ENCODE measurements at regions not wholly inside any gene's neighbourhood (a gene's known extent, or its start where the extent isn't known, plus 50 kb on each side); places are given as distances from the start of the nearest gene placed in this dataset.

DNA sequence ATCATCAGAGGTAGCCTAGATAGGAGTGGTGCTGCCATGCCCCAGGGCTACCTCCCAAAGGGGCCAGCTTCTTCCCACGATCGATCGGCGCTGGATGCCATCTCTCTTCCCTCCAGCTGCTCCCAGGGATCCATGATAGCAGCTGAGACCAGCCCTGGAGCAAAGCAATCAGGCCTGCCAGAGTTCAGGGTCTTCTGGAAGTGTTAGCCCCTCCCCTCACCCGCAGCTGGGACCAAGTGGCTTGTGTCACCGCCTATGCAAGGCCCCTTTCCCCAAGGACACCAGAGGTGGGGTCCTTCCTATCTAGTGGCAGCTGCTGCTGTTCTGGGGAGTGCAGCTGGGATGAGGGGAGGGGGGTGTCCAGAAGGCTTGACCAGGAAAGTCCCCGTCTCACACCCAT lies 87.0 kb downstream of the IRF2BPL start:
- Histone ChIP-seq H3K9me3 (ENCODE audit: control insufficient read depth, low read length) (no peaks in the 10 kb centered on the region), H3K27me3 (ENCODE audit: control insufficient read depth, insufficient read depth, low read length) (no peaks in the 10 kb centered on the region), H3K4me2 (ENCODE audit: low read length) (no peak overlapping the region), H3K9ac (no peak overlapping the region), H2AFZ (no peak overlapping the region), H3K36me3 (ENCODE audit: control insufficient read depth, insufficient read depth, low read length) (no peaks in the 10 kb centered on the region), H3K4me3 (ENCODE audit: low read depth, low read length) (no peak overlapping the region), H3K79me2 (no peaks in the 10 kb centered on the region), H3K4me1 (peaks cover 6% of the 10 kb centered on the region), H3K27ac (no peak overlapping the region)
- TF ChIP-seq CTCF (IDR thresholded peaks at IDR 0.05), result no peak

DNA sequence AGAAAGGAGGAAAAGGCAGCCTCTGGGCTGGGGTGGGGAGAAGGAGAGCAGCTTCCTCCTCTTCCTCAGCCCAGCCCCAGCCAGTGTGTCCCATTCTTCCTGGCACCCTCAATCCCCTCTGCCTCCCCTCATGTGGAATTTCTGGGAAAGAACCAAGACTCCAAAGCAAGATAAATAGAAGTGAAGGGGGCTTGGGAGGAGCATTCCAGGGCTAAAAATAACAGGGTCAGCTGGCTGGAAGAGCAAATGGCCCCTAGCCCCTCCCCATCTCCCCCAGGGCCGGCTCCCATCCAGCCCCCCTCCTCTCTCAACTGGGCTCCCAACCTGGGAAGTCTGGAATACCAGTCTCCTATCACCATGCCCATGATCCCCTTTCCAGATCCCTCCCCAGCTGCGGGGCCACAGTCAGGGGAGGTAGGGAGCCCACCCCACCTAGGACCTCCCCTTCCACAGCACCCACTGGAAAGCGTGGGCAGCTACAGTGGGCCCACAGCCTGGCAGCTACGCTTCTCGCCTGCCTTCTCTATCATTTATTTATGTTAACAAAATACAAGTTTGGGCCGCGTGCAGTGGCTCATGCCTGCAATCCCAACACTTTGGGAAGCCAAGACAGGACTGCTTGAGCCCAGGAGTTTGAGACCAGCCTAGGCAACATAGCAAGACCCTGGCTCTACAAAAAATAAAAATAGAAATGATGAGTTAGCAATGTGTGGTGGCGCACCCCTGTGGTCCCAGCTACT lies 88.3 kb downstream of the IRF2BPL start:
- no peaks in the 10 kb centered on the region for H3K36me3 ChIP-seq (ENCODE audit: control insufficient read depth, insufficient read depth, low read length)
- H3K9me3 ChIP-seq (ENCODE audit: control insufficient read depth, low read length), result no peaks in the 10 kb centered on the region

GRCh38 chr14:76939015-76939742 lies 89.3 kb downstream of the IRF2BPL start:
- H3K9ac ChIP-seq, result no peak overlapping the region
- no peaks in the 10 kb centered on the region for H3K36me3 ChIP-seq (ENCODE audit: control insufficient read depth, insufficient read depth, low read length)
- no peak overlapping the region for H2AFZ ChIP-seq
- no peaks in the 10 kb centered on the region for H3K79me2 ChIP-seq
- no peak overlapping the region for H3K27ac ChIP-seq
- H3K4me2 ChIP-seq (ENCODE audit: low read length), result no peak overlapping the region
- no peaks in the 10 kb centered on the region for H3K27me3 ChIP-seq (ENCODE audit: control insufficient read depth, insufficient read depth, low read length)
- peaks cover 4% of the 10 kb centered on the region for H3K4me1 ChIP-seq
- no peak for TF ChIP-seq CTCF (IDR thresholded peaks at IDR 0.05)
- no peak overlapping the region for H3K4me3 ChIP-seq (ENCODE audit: low read depth, low read length)
- H3K9me3 ChIP-seq (ENCODE audit: control insufficient read depth, low read length), result no peaks in the 10 kb centered on the region

More for the DNA sequence above, 88.3 kb downstream of the IRF2BPL start:
- Histone ChIP-seq H3K27me3 (ENCODE audit: control insufficient read depth, insufficient read depth, low read length) (no peaks in the 10 kb centered on the region), H3K9ac (no peak overlapping the region), H3K79me2 (no peaks in the 10 kb centered on the region), H2AFZ (no peak overlapping the region), H3K27ac (no peak overlapping the region), H3K4me2 (ENCODE audit: low read length) (no peak overlapping the region), H3K4me1 (peaks cover 4% of the 10 kb centered on the region), H3K4me3 (ENCODE audit: low read depth, low read length) (no peak overlapping the region)
- no peak for TF ChIP-seq CTCF (IDR thresholded peaks at IDR 0.05)

GRCh38 chr14:76938092-76938500 lies 90.4 kb downstream of the IRF2BPL start:
- TF ChIP-seq CTCF (IDR thresholded peaks at IDR 0.05), result no peak
- no peaks in the 10 kb centered on the region for H3K36me3 ChIP-seq (ENCODE audit: control insufficient read depth, insufficient read depth, low read length)
- no peaks in the 10 kb centered on the region for H3K9me3 ChIP-seq (ENCODE audit: control insufficient read depth, low read length)
- no peak overlapping the region for H3K9ac ChIP-seq
- peaks cover 4% of the 10 kb centered on the region for H3K4me1 ChIP-seq
- H3K27ac ChIP-seq, result no peak overlapping the region
- no peak overlapping the region for H3K4me3 ChIP-seq (ENCODE audit: low read depth, low read length)
- no peak overlapping the region for H3K4me2 ChIP-seq (ENCODE audit: low read length)
- no peaks in the 10 kb centered on the region for H3K27me3 ChIP-seq (ENCODE audit: control insufficient read depth, insufficient read depth, low read length)
- no peak overlapping the region for H2AFZ ChIP-seq
- no peaks in the 10 kb centered on the region for H3K79me2 ChIP-seq

Data from parathyroid adenoma (tissue), 2 donors.